ENCODE measurements at regions not wholly inside any gene's neighbourhood (a gene's known extent, or its start where the extent isn't known, plus 50 kb on each side); places are given as distances from the start of the nearest gene placed in this dataset.

DNA sequence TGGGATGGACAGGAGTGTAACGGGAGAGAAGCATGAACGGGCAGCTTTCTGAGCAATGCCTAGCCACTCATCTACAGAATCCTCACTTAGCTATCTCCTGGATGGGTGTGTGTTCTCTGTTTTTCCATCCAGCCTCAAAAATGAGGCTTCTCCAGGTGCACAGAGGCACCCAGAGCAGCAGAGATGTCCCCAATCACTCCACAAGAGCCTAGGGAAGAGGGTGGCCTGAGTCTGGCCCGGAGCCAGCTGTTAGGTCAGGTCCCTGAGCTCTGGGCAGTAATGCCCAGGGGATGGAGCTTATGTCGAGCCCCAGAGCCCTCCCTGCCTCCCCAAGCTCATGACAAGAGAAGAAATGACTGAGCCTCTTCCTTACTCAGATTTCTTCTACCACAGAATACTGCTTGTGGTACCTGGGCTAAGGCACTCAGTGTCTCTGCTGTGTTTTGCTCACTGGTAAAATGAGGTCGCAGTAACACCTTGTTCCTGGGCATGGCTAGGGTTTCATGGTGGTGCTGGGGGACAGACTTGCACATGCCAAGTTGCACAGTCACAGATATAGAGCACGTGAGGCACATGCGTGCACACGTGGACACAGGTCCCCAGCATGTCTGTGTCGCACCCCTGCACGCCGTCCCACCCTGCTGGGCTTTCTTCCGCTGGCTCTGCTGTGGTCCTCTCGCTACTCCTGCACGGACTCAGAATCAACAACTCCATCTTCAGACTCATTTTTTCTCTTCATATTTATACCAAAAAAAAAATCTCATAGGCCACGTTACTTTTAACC lies 86.6 kb upstream of the SOX1 start:
- Histone ChIP-seq H4K8ac (ENCODE audit: extremely low read depth, insufficient read depth, low read length) (no peak overlapping the region), H3K23ac (ENCODE audit: insufficient read length) (no peak overlapping the region), H3K4ac (replicated peaks; ENCODE audit: insufficient read length, low read depth, low read length) (no peak overlapping the region), H3K27me3 (replicated peaks in 1 of 4; ENCODE audit: control insufficient read depth in 3 of 4, extremely low read depth in 1 of 4, insufficient read depth in 3 of 4, low read length in 3 of 4) (no peaks in the 10 kb centered on the region; a peak in 1 of 7 replicates), H4K5ac (ENCODE audit: insufficient read length, low read depth, low read length) (no peak overlapping the region), H2BK120ac (replicated peaks; ENCODE audit: low read depth, low read length) (no peak overlapping the region), H4K91ac (replicated peaks; ENCODE audit: insufficient read length, low read length) (no peak overlapping the region), H3K79me1 (ENCODE audit: low read depth, low read length) (peaks cover 2% of the 10 kb centered on the region), H4K20me1 (replicated peaks in 1 of 2; ENCODE audit: control insufficient read depth in 1 of 2, insufficient read depth in 2 of 2, low read length in 2 of 2) (peaks cover 0 to 3% of the 10 kb centered on the region in 2 experiments), H3K36me3 (ENCODE audit: control insufficient read depth in 2 of 4, insufficient read depth in 4 of 4, low read length in 3 of 4) (no peaks in the 10 kb centered on the region), H3K4me1 (replicated peaks in 1 of 4; ENCODE audit: control insufficient read depth in 3 of 4, insufficient read depth in 4 of 4, low read length in 3 of 4) (no peaks in the 10 kb centered on the region), H2BK15ac (ENCODE audit: low read length) (no peak overlapping the region), H3K23me2 (ENCODE audit: low read depth, low read length) (no peaks in the 10 kb centered on the region), H3K4me3 (ENCODE audit: extremely low read depth in 1 of 4, insufficient read depth in 2 of 4, low read depth in 3 of 4, low read length in 4 of 4) (no peak overlapping the region), H3K79me2 (ENCODE audit: control insufficient read depth in 1 of 2, insufficient read depth in 2 of 2, low read length in 2 of 2) (no peaks in the 10 kb centered on the region), H3K18ac (ENCODE audit: extremely low read depth, low read length) (no peak overlapping the region), H3K9ac (replicated peaks in 1 of 4; ENCODE audit: extremely low read depth in 1 of 4, low read depth in 3 of 4, low read length in 3 of 4) (no peak overlapping the region), H2AFZ (ENCODE audit: low read length) (no peak overlapping the region), H3K14ac (ENCODE audit: insufficient read length) (no peak overlapping the region), H3K56ac (replicated peaks; ENCODE audit: insufficient read length, low read depth, low read length) (no peak overlapping the region), H3K27ac (ENCODE audit: low read depth, low read length) (no peak overlapping the region), H2BK5ac (ENCODE audit: low read depth, low read length) (no peak overlapping the region), H2BK20ac (ENCODE audit: low read length) (no peak overlapping the region), H3K4me2 (ENCODE audit: insufficient read depth in 1 of 2, low read depth in 2 of 2, low read length in 2 of 2) (no peak overlapping the region), H2BK12ac (ENCODE audit: low read depth, low read length) (peak overlapping the region; percentile 60; the same call in 1 of the 2 replicates), H2AK5ac (ENCODE audit: low read depth, low read length) (no peak overlapping the region), H3K9me3 (ENCODE audit: insufficient read depth in 2 of 2, low read depth in 1 of 2, low read length in 1 of 2) (no peaks in the 10 kb centered on the region; a peak in 1 of 4 replicates)
- FAIRE-seq (no peak), DNase-seq (ENCODE audit: low read depth in 1 of 2, low spot score in 2 of 2) (no peak)
- CTCF ChIA-PET (ENCODE audit: partially characterized antibody) = interaction anchor here (1.3 kb wide), 1 partner anchor 463 kb away, joined by 3 read pairs; no protein-coding TSS in a partner anchor
- 93% methylated on average over 15 of the region's 15 CpGs; no CpG with 5 or more reads in 1 of the 2 experiments for WGBS, 2 experiments (ENCODE audit: extremely low coverage in 1 of 2, insufficient coverage in 1 of 2, insufficient read length in 1 of 2, insufficient replicate concordance in 2 of 2, low coverage in 1 of 2, low lambda C conversion rate in 2 of 2, missing lambda C conversion rate in 1 of 2)
- TF ChIP-seq SP2 (IDR thresholded peaks at IDR 0.05; ENCODE audit: low read length) (no peak), CREB1 (IDR thresholded peaks at IDR 0.05) (no peak), JUN (IDR thresholded peaks at IDR 0.05; ENCODE audit: low read depth, low read length) (no peak)
- POLR2A ChIA-PET (ENCODE audit: partially characterized antibody) = no interaction called here
